ENCODE measurements at regions not wholly inside any gene's neighbourhood (a gene's known extent, or its start where the extent isn't known, plus 50 kb on each side); places are given as distances from the start of the nearest gene placed in this dataset.

DNA sequence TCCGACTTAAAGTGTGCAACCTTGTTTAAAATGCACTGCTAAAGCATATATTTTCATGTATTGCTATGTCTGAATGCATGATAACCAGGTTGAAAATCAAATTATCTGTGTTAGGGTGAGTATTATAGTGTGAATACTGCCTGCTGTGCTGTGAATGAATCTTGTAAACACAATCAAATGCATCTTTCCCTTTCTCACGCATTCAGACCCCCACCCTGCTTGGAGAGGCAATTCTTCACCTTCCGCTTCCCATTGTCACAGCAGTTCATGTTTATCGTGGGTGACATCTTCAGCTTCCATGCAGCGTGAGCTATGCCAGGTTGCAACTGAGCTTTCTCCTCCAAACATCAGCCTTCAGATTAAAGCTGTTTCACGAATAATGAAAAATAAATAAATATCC, 418.0 kb downstream of the MEIS1 start:
- no peak overlapping the region for H3K14ac ChIP-seq (ENCODE audit: insufficient read depth, low read length)
- H4K8ac ChIP-seq (replicated peaks; ENCODE audit: insufficient read length, low read depth, low read length): no peak overlapping the region
- TF ChIP-seq CTCF (conservative IDR thresholded peaks at IDR 0.05): no peak
- H2BK20ac ChIP-seq (ENCODE audit: low read depth, low read length, poor library complexity, severe bottlenecking): no peak overlapping the region
- no peak overlapping the region for H3K27ac ChIP-seq (ENCODE audit: insufficient read length, low read depth, low read length)
- 0 out of 5 replicates have a peak, but pooled peaks cover 0 to 6% of the 10 kb centered on the region in 2 experiments for H3K9me3 Mint-ChIP-seq
- no peak overlapping the region for H3K9ac ChIP-seq (ENCODE audit: extremely low read depth, insufficient read length, low read length)
- H3K27me3 Mint-ChIP-seq (ENCODE audit: low read depth): peaks cover 7% of the 10 kb centered on the region
- H3K9me3 ChIP-seq (ENCODE audit: control insufficient read depth, low read depth, low read length): no peaks in the 10 kb centered on the region
- no peak overlapping the region for H2BK120ac ChIP-seq (ENCODE audit: low read depth, low read length, poor library complexity, severe bottlenecking)
- H2AK5ac ChIP-seq (ENCODE audit: insufficient read length, low read length): no peak overlapping the region
- no peak overlapping the region for H3K56ac ChIP-seq (ENCODE audit: insufficient read length, low read depth, low read length)
- peaks cover 0 to 6% of the 10 kb centered on the region in 2 experiments; a peak in 3 of 4 replicates for H3K4me1 Mint-ChIP-seq
- no peaks in the 10 kb centered on the region for H4K20me1 ChIP-seq (ENCODE audit: control insufficient read depth, insufficient read depth, insufficient read length)
- no peak overlapping the region for H2BK15ac ChIP-seq (ENCODE audit: low read depth, low read length)
- no peak overlapping the region for H3T11ph ChIP-seq (ENCODE audit: low read length)
- no peak overlapping the region for H3K23ac ChIP-seq (ENCODE audit: insufficient read length, low read depth, low read length)
- no peaks in the 10 kb centered on the region; a peak in 1 of 7 replicates for H3K36me3 Mint-ChIP-seq (ENCODE audit: insufficient read depth in 1 of 3, low read depth in 3 of 3)
- no peak overlapping the region for H2BK5ac ChIP-seq (ENCODE audit: insufficient read length, low read length)
- H3K27me3 ChIP-seq (ENCODE audit: insufficient read depth, low read length): no peaks in the 10 kb centered on the region
- no peak overlapping the region for H2BK12ac ChIP-seq (ENCODE audit: insufficient read length, low read depth, low read length)
- H3K4me2 ChIP-seq (ENCODE audit: insufficient read depth, insufficient read length, low read length): no peak overlapping the region
- no peaks in the 10 kb centered on the region for H3K79me2 ChIP-seq (ENCODE audit: insufficient read depth, low read length)
- no CpG with 5 or more reads among the region's 6 CpGs for WGBS (ENCODE audit: extremely low coverage, insufficient read length, low lambda C conversion rate)
- no peak overlapping the region for H3K18ac ChIP-seq (ENCODE audit: insufficient read length, low read depth, low read length)
- no peaks in the 10 kb centered on the region for H3K23me2 ChIP-seq (ENCODE audit: insufficient read length, low read depth, low read length, poor library complexity, severe bottlenecking)
- H4K5ac ChIP-seq (ENCODE audit: insufficient read length, low read depth, low read length): no peak overlapping the region
- no peaks in the 10 kb centered on the region for H3K79me1 ChIP-seq (ENCODE audit: insufficient read depth, low read depth, low read length, poor library complexity, severe bottlenecking)
- H3K4me1 ChIP-seq (ENCODE audit: insufficient read depth, low read length): no peaks in the 10 kb centered on the region
- no peak overlapping the region for H3K4me3 Mint-ChIP-seq
- no peak overlapping the region for H3K27ac Mint-ChIP-seq
- no peak overlapping the region for H2AFZ ChIP-seq (ENCODE audit: low read length)
- no peak overlapping the region for H3K4ac ChIP-seq (ENCODE audit: low read depth, low read length)
- no peak for DNase-seq
- no peak overlapping the region for H4K91ac ChIP-seq (ENCODE audit: insufficient read length, low read depth, low read length)

Measured in H9 (cell line).